ENCODE measurements at regions not wholly inside any gene's neighbourhood (a gene's known extent, or its start where the extent isn't known, plus 50 kb on each side); places are given as distances from the start of the nearest gene placed in this dataset.

GRCh38 chr4:108546728-108547127 is 73.6 kb upstream of the RPL34 start:
- Histone ChIP-seq H3K9ac (ENCODE audit: insufficient read depth, low read depth, low read length) (no peak overlapping the region), H3K4me2 (ENCODE audit: low read depth, low read length) (no peak overlapping the region), H3K79me2 (ENCODE audit: insufficient read depth, low read length) (no peaks in the 10 kb centered on the region), H3K36me3 (replicated peaks in 1 of 2; ENCODE audit: control insufficient read depth in 1 of 2, insufficient read depth in 2 of 2, low read length in 2 of 2) (no peaks in the 10 kb centered on the region), H3K27ac (ENCODE audit: extremely low read length, insufficient read depth, low read length) (no peak overlapping the region), H3K9me3 (ENCODE audit: low read length) (peaks cover 12% of the 10 kb centered on the region), H3K4me3 (replicated peaks in 1 of 3; ENCODE audit: insufficient read depth in 1 of 3, low read depth in 2 of 3, low read length in 3 of 3) (no peak overlapping the region), H4K20me1 (ENCODE audit: insufficient read depth, low read length) (no peaks in the 10 kb centered on the region), H2AFZ (ENCODE audit: low read length) (no peak overlapping the region), H3K4me1 (ENCODE audit: insufficient read depth, low read length) (no peaks in the 10 kb centered on the region), H3K27me3 (ENCODE audit: control insufficient read depth in 1 of 2, insufficient read depth in 2 of 2, low read length in 2 of 2) (peaks cover 0 to 3% of the 10 kb centered on the region in 2 experiments; a peak in 1 of 5 replicates)
- DNase-seq (ENCODE audit: low spot score): no peak
- ChIA-PET CTCF (ENCODE audit: low intra/inter-chr PET ratio, low total read pairs) (no interaction called here), POLR2A (no interaction called here)
- no peak for FAIRE-seq
- 0% methylated on average over 3 of the region's 3 CpGs for WGBS (ENCODE audit: low lambda C conversion rate)
- ATAC-seq: no peak
- intact Hi-C loops (cut with micrococcal nuclease; ENCODE audit: unreplicated experiment) (no loop called here), in situ Hi-C loops (cut with HindIII; ENCODE audit: extremely low pct_ligation_motif_present, low pct_unique_long_range_greater_than_20kb) (no loop called here)
- no TSS peak for BruUV-seq (replicated peaks)
- TF ChIP-seq ZNF749 (CRISPR knock-in tag; IDR thresholded peaks at IDR 0.05; ENCODE audit: borderline replicate concordance): no peak
- TF ChIP-seq TEF (CRISPR knock-in tag; IDR thresholded peaks at IDR 0.05): no peak
- no peak for TF ChIP-seq SNAPC2 (CRISPR knock-in tag; IDR thresholded peaks at IDR 0.05)
- no peak for TF ChIP-seq ZNF777 (CRISPR knock-in tag; IDR thresholded peaks at IDR 0.05)
- TF ChIP-seq ATAD3A (CRISPR knock-in tag; IDR thresholded peaks at IDR 0.05): no peak
- TF ChIP-seq HOXA7 (CRISPR knock-in tag; IDR thresholded peaks at IDR 0.05): no peak
- no peak for TF ChIP-seq ZNF180 (CRISPR knock-in tag; IDR thresholded peaks at IDR 0.05; ENCODE audit: borderline replicate concordance, low read depth)
- TF ChIP-seq, protein P1, sequence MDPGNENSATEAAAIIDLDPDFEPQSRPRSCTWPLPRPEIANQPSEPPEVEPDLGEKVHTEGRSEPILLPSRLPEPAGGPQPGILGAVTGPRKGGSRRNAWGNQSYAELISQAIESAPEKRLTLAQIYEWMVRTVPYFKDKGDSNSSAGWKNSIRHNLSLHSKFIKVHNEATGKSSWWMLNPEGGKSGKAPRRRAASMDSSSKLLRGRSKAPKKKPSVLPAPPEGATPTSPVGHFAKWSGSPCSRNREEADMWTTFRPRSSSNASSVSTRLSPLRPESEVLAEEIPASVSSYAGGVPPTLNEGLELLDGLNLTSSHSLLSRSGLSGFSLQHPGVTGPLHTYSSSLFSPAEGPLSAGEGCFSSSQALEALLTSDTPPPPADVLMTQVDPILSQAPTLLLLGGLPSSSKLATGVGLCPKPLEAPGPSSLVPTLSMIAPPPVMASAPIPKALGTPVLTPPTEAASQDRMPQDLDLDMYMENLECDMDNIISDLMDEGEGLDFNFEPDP (CRISPR knock-in tag; conservative IDR thresholded peaks at IDR 0.05): no peak
- no peak for TF ChIP-seq PRDM15 (CRISPR knock-in tag; IDR thresholded peaks at IDR 0.05)
- no peak for TF ChIP-seq RORA (CRISPR knock-in tag; IDR thresholded peaks at IDR 0.05)
- TF ChIP-seq ZNF629 (CRISPR knock-in tag; conservative IDR thresholded peaks at IDR 0.05): no peak
- TF ChIP-seq ZNF510 (CRISPR knock-in tag; IDR thresholded peaks at IDR 0.05; ENCODE audit: low read depth): no peak
- no peak for TF ChIP-seq POLR2G (IDR thresholded peaks at IDR 0.05; ENCODE audit: low read depth, low read length)
- TF ChIP-seq ZNF781 (CRISPR knock-in tag; IDR thresholded peaks at IDR 0.05; ENCODE audit: borderline replicate concordance, not compliant biosample characterization): no peak
- no peak for TF ChIP-seq CHD2 (IDR thresholded peaks at IDR 0.05; ENCODE audit: low read depth, low read length)
- no peak for TF ChIP-seq KLF11 (CRISPR knock-in tag; IDR thresholded peaks at IDR 0.05)
- no peak for TF ChIP-seq ZNF672 (CRISPR knock-in tag; IDR thresholded peaks at IDR 0.05)
- no peak for TF ChIP-seq ZNF20 (CRISPR knock-in tag; IDR thresholded peaks at IDR 0.05)
- no peak for TF ChIP-seq ZNF234 (CRISPR knock-in tag; conservative IDR thresholded peaks at IDR 0.05)
